GM23248 (cell line): ENCODE measurements at regions not wholly inside any gene's neighbourhood (a gene's known extent, or its start where the extent isn't known, plus 50 kb on each side); places are given as distances from the start of the nearest gene placed in this dataset.

ENCODE experiments used
- DNase-seq: peaks from one replicate; pipeline ENCODE4 v3.0.0-alpha.2; 2015
- H2AFZ ChIP-seq: fragments of 200-600 bp; sonication (generic); 2 replicates; pipeline ENCODE4 v1.6.1; 2016; ENCODE audit warnings: antibody characterized with exemption
- H3F3A ChIP-seq: fragments of 200-600 bp; sonication (generic); 2 replicates; pipeline ENCODE4 v1.6.1; 2016; ENCODE audit warnings: mild to moderate bottlenecking, antibody characterized with exemption, mixed run types; ENCODE audit not compliant: insufficient read depth
- H3K27ac ChIP-seq: fragments of 200-600 bp; sonication (generic); 2 replicates; pipeline ENCODE4 v1.5.1; 2016; ENCODE audit warnings: mild to moderate bottlenecking
- H3K27me3 ChIP-seq: fragments of 200-600 bp; sonication (generic); replicated peaks from 2 replicates; pipeline ENCODE4 v1.6.1; 2016; ENCODE audit warnings: mild to moderate bottlenecking; ENCODE audit not compliant: insufficient read depth
- H3K36me3 ChIP-seq: fragments of 200-600 bp; sonication (generic); 2 replicates; pipeline ENCODE4 v1.6.1; 2016; ENCODE audit warnings: low read depth, mild to moderate bottlenecking
- H3K4me1 ChIP-seq: fragments of 200-600 bp; sonication (generic); 2 replicates; pipeline ENCODE4 v1.6.1; 2016; ENCODE audit warnings: mild to moderate bottlenecking; ENCODE audit not compliant: insufficient read depth
- H3K4me2 ChIP-seq: fragments of 200-600 bp; sonication (generic); one replicate; pipeline ENCODE4 v1.6.1; 2016; ENCODE audit warnings: mild to moderate bottlenecking; ENCODE audit not compliant: unreplicated experiment
- H3K4me3 ChIP-seq: fragments of 200-600 bp; sonication (generic); 2 replicates; pipeline ENCODE4 v1.5.1; 2016; ENCODE audit warnings: mild to moderate bottlenecking
- H3K79me2 ChIP-seq: fragments of 200-600 bp; sonication (generic); 2 replicates; pipeline ENCODE4 v1.6.1; 2016; ENCODE audit warnings: mild to moderate bottlenecking; ENCODE audit not compliant: insufficient read depth
- H3K9ac ChIP-seq: fragments of 200-600 bp; sonication (generic); 2 replicates; pipeline ENCODE4 v1.6.1; 2016; ENCODE audit warnings: mild to moderate bottlenecking
- H3K9me2 ChIP-seq: fragments of 200-600 bp; sonication (generic); 2 replicates; pipeline ENCODE4 v1.6.1; 2016; ENCODE audit warnings: mixed run types, mild to moderate bottlenecking, moderate library complexity; ENCODE audit not compliant: insufficient read depth
- H3K9me3 ChIP-seq: fragments of 200-600 bp; sonication (generic); one replicate; pipeline ENCODE4 v1.6.1; 2017; ENCODE audit warnings: low read depth
- H4K20me1 ChIP-seq: fragments of 200-600 bp; sonication (generic); 2 replicates; pipeline ENCODE4 v1.6.0; 2016; ENCODE audit not compliant: insufficient read depth
- EZH2 ChIP-seq: fragments of 200-600 bp; sonication (generic); IDR thresholded peaks from 2 replicates; pipeline ENCODE4 v1.6.1; 2018; ENCODE audit warnings: antibody characterized with exemption, mild to moderate bottlenecking; ENCODE audit not compliant: insufficient read depth, poor library complexity, severe bottlenecking
- EZH2phosphoT487 ChIP-seq: fragments of 200-600 bp; sonication (generic); IDR thresholded peaks from 2 replicates; pipeline ENCODE4 v1.6.1; 2018; ENCODE audit warnings: antibody characterized with exemption, moderate library complexity, mild to moderate bottlenecking, low read depth; ENCODE audit not compliant: insufficient read depth
- WGBS, 2 experiments: methylation state at CpG; one replicate each; pipeline ENCODE4 v1.1.6; 2015 to 2017; ENCODE audit warnings: low lambda C conversion rate in 2 of 2, low coverage in 1 of 2; ENCODE audit errors: missing lambda C conversion rate in 2 of 2; 5-methylcytosine and 5-hydroxymethylcytosine counted together
- in situ Hi-C: fragments of 300-500 bp; cut with MboI; formaldehyde crosslinking; loops from 2 replicates; pipeline ENCODE4 v1.15.0; 2020

DNA sequence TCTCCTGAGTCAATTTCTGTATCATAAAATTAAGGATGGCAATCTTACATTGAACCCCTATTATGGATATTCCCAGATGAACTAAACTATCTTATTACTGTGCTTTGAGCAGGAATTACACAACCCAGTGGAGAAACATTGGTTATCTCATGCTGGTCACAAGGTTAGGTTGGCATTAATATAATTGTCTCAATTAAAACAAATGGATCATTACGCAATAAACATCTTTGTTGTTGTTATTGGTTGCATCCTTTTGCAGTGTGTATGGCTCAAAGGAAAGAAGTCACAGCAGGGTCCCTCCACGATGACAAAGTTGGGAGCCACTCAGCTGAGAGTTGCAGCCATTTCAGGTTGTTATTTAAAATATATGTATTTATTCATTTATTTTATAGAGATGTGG, 297.0 kb upstream of the KLF4 start:
- TF ChIP-seq EZH2phosphoT487, result no peak
- no peak for TF ChIP-seq EZH2
- DNase-seq, result peak; percentile 17

DNA sequence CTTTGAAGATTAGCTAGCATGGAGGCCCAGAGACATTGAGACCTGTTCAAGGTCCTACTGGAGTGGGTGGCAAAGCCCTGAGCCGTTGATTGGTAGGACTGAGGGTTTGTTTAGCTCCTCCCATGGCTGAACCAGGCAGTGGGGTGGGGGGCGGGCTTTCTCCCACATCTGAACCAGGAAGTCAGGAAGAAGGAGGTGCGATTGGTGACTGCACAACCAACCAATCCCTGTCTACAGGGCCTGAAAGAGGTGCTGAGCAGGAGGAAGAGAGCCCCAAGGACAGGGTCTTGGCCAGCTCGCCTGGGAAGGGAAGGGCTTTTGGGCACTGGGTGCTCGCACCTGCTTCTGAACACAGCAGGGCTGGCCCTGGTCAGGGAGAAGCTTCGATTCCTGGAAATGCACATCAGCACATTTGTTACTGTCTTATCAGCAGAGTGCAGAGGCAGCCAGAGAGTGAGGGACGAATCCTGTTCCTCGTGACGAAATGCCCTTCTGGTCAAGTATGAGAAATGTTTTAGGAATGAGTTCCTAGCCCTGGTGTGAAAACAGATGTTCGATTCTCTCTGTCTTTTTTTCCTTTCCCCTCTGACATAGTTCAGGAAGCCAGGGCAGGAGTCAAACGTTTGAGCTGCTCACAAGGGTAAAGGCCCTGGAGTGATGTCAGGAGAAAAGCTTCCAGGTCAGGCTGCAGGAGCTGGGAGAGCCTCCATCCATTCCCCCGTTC, 294.8 kb upstream of the KLF4 start:
- WGBS, 2 experiments, result 21 to 22% methylated on average over 11 to 12 of the region's 12 CpGs
- H3K9me2 ChIP-seq, result no peaks in the 10 kb centered on the region
- peak overlapping the region; percentile 41 for H3K27ac ChIP-seq
- H2AFZ ChIP-seq, result 0 out of 2 replicates have a peak overlapping the region, but pooled peaks have one; percentile 25
- no peak for TF ChIP-seq EZH2phosphoT487
- TF ChIP-seq EZH2, result no peak
- no peaks in the 10 kb centered on the region for H3K9me3 ChIP-seq
- H3F3A ChIP-seq, result peaks cover 10% of the 10 kb centered on the region
- DNase-seq, result peak; percentile 92
- H3K4me2 ChIP-seq, result no peak overlapping the region
- H3K27me3 ChIP-seq, result no peaks in the 10 kb centered on the region
- in situ Hi-C loops, result no loop called here
- no peaks in the 10 kb centered on the region for H3K36me3 ChIP-seq
- H3K4me1 ChIP-seq, result peaks cover 23% of the 10 kb centered on the region
- no peak overlapping the region for H3K4me3 ChIP-seq
- no peaks in the 10 kb centered on the region for H3K79me2 ChIP-seq
- H3K9ac ChIP-seq, result no peak overlapping the region
- H4K20me1 ChIP-seq, result no peaks in the 10 kb centered on the region

More for the DNA sequence above, 297.0 kb upstream of the KLF4 start:
- Histone ChIP-seq H2AFZ (no peak overlapping the region), H3K27me3 (no peaks in the 10 kb centered on the region), H3K9ac (no peak overlapping the region), H3K4me2 (no peak overlapping the region), H3K4me3 (no peak overlapping the region), H3K79me2 (no peaks in the 10 kb centered on the region), H4K20me1 (no peaks in the 10 kb centered on the region), H3K9me2 (no peaks in the 10 kb centered on the region), H3K36me3 (no peaks in the 10 kb centered on the region), H3K9me3 (no peaks in the 10 kb centered on the region), H3F3A (peaks cover 10% of the 10 kb centered on the region), H3K4me1 (peaks cover 23% of the 10 kb centered on the region), H3K27ac (no peak overlapping the region)
- in situ Hi-C loops, result no loop called here
- 26 to 36% methylated on average over 2 of the region's 2 CpGs for WGBS, 2 experiments

DNA sequence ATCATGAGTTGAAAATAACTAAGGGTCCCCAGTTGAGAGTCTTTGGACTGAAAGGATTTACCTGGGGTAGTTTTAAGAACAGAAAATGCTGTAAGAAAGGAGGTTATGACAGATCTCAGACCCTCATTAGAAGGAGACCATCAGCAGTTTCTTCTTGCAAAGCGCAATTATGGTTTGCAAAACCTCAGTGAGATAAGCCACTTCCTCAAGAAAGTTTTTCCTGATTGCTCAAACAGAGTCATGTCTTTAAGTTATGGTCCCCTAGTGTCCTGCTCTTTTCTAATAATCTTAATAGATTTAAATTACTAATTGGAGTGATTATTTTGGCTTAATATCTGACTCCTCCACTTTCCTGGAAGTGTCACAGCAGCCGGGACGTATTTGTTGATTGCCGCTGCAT, 293.2 kb upstream of the KLF4 start:
- Histone ChIP-seq H3K27me3 (no peaks in the 10 kb centered on the region), H3K4me2 (no peak overlapping the region), H3K36me3 (no peaks in the 10 kb centered on the region), H3K9me2 (no peaks in the 10 kb centered on the region), H3K4me3 (no peak overlapping the region), H2AFZ (no peak overlapping the region), H3K27ac (no peak overlapping the region), H3F3A (peaks cover 10% of the 10 kb centered on the region), H3K9me3 (no peaks in the 10 kb centered on the region), H4K20me1 (no peaks in the 10 kb centered on the region), H3K79me2 (no peaks in the 10 kb centered on the region), H3K9ac (no peak overlapping the region), H3K4me1 (peaks cover 23% of the 10 kb centered on the region)
- in situ Hi-C loops, result no loop called here
- no peak for TF ChIP-seq EZH2phosphoT487
- TF ChIP-seq EZH2, result no peak
- DNase-seq, result no peak
- 99% methylated on average over 4 of the region's 4 CpGs for WGBS, 2 experiments

DNA sequence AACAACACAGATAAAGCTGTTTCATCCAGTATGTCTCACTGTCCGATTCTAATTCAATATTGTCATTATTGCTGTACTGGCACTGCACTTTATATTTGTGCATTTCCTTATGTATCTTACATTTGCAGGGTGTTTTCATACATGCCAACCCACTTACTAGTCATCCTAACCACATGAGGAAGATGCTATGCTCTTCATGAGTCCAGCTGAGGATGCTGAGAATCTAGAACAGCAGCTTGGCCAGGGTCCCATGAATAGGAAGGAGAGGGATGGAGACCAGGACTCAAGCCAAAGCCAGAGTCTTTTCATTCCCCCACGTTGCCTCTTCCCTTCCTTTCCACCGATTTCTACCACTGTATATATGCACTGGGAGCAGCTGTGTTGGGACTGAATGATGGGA, 292.8 kb upstream of the KLF4 start:
- H3K4me1 ChIP-seq, result peaks cover 23% of the 10 kb centered on the region
- H3F3A ChIP-seq, result peaks cover 10% of the 10 kb centered on the region
- H3K4me2 ChIP-seq, result peak overlapping the region; percentile 39
- peak; percentile 73 for DNase-seq
- H3K9me2 ChIP-seq, result no peaks in the 10 kb centered on the region
- no peaks in the 10 kb centered on the region for H3K79me2 ChIP-seq
- TF ChIP-seq EZH2 (no peak), EZH2phosphoT487 (no peak)
- no peaks in the 10 kb centered on the region for H3K36me3 ChIP-seq
- 17 to 21% methylated on average over 3 of the region's 3 CpGs for WGBS, 2 experiments
- H3K9me3 ChIP-seq, result no peaks in the 10 kb centered on the region
- in situ Hi-C loops, result no loop called here
- no peak overlapping the region for H2AFZ ChIP-seq
- H3K27me3 ChIP-seq, result no peaks in the 10 kb centered on the region
- no peak overlapping the region for H3K27ac ChIP-seq
- H3K9ac ChIP-seq, result no peak overlapping the region
- H4K20me1 ChIP-seq, result no peaks in the 10 kb centered on the region
- H3K4me3 ChIP-seq, result no peak overlapping the region

DNA sequence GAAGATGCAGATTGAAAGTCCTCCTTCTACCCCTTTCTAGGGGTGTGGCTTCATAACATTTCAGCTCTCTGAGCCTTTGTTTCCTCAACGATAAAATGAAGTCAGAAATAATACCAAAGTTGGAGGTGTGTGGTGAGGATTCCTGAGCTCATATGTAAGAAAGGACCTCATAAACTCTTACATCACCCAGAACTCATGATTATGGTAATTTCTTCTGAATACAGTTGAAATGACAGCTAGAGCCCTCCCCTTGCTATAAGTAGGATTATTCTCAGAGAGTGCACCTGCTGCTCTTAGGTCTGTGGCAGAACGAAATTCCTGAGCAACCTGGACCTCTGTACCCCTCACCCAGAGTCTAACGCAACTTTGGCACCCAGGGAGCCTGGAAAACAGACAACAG, 291.4 kb upstream of the KLF4 start:
- Histone ChIP-seq H3K4me1 (peaks cover 23% of the 10 kb centered on the region), H3K9me2 (no peaks in the 10 kb centered on the region), H3K27ac (no peak overlapping the region), H3K79me2 (no peaks in the 10 kb centered on the region), H3F3A (peaks cover 10% of the 10 kb centered on the region), H3K27me3 (no peaks in the 10 kb centered on the region), H3K4me2 (no peak overlapping the region), H3K9ac (no peak overlapping the region), H3K4me3 (no peak overlapping the region), H2AFZ (no peak overlapping the region), H3K9me3 (no peaks in the 10 kb centered on the region), H3K36me3 (no peaks in the 10 kb centered on the region), H4K20me1 (no peaks in the 10 kb centered on the region)
- in situ Hi-C loops, result no loop called here
- TF ChIP-seq EZH2, result no peak
- TF ChIP-seq EZH2phosphoT487, result no peak
- DNase-seq, result no peak
- 56 to 62% methylated on average over 3 of the region's 3 CpGs for WGBS, 2 experiments
